ENCODE measurements at regions not wholly inside any gene's neighbourhood (a gene's known extent, or its start where the extent isn't known, plus 50 kb on each side); places are given as distances from the start of the nearest gene placed in this dataset.

DNA sequence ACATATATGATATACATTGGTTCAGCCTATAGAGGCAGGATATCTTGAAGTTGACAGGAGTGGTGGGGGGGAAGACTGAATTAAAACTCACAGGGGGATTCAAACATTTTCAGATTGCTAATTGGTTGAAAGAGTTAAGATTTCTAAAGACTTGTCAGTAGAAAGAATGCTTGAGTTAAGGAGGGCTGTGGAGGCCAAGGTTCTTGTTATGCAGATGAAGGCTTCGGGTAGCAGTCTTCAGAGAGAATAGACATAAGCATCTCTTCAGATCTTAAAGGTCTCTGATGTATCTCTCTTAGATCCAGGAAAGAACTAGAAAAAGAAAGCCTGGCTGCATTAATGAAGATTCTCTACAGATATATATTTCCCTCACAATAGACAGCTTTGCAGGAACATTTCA, 209.8 kb upstream of the SEMA3D start:
- no peaks in the 10 kb centered on the region for H3K36me3 ChIP-seq
- intact Hi-C loops (cut with DNase I) = no loop called here
- TF ChIP-seq, protein P1, sequence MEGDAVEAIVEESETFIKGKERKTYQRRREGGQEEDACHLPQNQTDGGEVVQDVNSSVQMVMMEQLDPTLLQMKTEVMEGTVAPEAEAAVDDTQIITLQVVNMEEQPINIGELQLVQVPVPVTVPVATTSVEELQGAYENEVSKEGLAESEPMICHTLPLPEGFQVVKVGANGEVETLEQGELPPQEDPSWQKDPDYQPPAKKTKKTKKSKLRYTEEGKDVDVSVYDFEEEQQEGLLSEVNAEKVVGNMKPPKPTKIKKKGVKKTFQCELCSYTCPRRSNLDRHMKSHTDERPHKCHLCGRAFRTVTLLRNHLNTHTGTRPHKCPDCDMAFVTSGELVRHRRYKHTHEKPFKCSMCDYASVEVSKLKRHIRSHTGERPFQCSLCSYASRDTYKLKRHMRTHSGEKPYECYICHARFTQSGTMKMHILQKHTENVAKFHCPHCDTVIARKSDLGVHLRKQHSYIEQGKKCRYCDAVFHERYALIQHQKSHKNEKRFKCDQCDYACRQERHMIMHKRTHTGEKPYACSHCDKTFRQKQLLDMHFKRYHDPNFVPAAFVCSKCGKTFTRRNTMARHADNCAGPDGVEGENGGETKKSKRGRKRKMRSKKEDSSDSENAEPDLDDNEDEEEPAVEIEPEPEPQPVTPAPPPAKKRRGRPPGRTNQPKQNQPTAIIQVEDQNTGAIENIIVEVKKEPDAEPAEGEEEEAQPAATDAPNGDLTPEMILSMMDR (IDR thresholded peaks at IDR 0.05) = no peak
- no peak for TF ChIP-seq POLR2A (IDR thresholded peaks at IDR 0.05)
- H3K4me3 ChIP-seq = no peak overlapping the region
- H3K27me3 ChIP-seq = no peaks in the 10 kb centered on the region
- peaks cover 0 to 4% (median 3%) of the 10 kb centered on the region in 3 donors for H3K9me3 ChIP-seq
- no peak overlapping the region for H3K27ac ChIP-seq
- no peaks in the 10 kb centered on the region for H3K4me1 ChIP-seq
- WGBS, 2 donors = 63 to 73% methylated on average over 1 of the region's 1 CpG
- DNase-seq = no peak

DNA sequence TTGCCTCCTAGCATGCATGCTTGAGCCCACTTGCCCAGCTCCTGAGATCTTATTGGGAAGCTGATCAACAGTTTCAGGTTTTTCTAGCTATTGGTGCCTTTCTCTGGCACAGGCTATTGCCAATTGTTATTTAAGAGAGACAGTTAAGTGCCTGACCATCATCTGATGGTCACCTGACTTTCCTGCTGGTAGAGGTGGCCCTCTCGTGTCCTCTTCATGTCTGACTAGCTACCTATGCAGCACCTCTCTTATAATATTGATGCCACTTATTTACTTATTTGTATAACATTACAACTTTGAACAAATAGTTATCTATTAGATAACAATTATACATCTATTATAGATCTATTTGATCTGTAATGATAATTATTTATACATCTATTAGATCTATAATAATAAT, 205.9 kb upstream of the SEMA3D start:
- no peaks in the 10 kb centered on the region for H3K27me3 ChIP-seq
- intact Hi-C loops (cut with DNase I) = no loop called here
- no peak for DNase-seq
- no peaks in the 10 kb centered on the region for H3K4me1 ChIP-seq
- H3K27ac ChIP-seq = no peak overlapping the region
- peaks cover 0 to 4% (median 3%) of the 10 kb centered on the region in 3 donors for H3K9me3 ChIP-seq
- TF ChIP-seq, protein P1 (IDR thresholded peaks at IDR 0.05) = no peak
- TF ChIP-seq POLR2A (IDR thresholded peaks at IDR 0.05) = no peak
- H3K36me3 ChIP-seq = no peaks in the 10 kb centered on the region
- H3K4me3 ChIP-seq = no peak overlapping the region
- WGBS, 2 donors = 75 to 76% methylated on average over 1 of the region's 1 CpG

DNA sequence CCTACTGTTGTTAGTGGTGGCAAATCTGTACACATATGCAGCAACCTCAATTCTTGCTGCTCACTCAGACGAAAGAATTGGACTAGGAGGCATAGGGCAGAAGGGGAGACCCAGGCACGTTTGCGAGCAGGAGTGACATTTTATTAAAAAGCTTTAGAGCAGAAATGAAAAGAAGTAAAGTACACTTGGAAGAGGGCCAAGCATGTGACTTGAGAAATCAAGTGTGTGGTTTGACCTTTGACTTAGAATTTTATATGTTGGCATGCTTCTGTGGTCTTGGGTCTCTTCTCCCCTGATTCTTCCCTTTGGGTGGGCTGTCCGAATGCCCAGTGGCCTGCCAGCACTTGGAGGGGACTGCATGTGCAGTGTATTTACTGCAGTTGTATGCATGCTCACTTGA, 205.5 kb upstream of the SEMA3D start:
- no peak overlapping the region for H3K27ac ChIP-seq
- H3K4me3 ChIP-seq = no peak overlapping the region
- H3K4me1 ChIP-seq = no peaks in the 10 kb centered on the region
- H3K9me3 ChIP-seq = peaks cover 0 to 4% (median 3%) of the 10 kb centered on the region in 3 donors
- WGBS, 2 donors = 48 to 52% methylated on average over 4 of the region's 4 CpGs
- no peak for TF ChIP-seq POLR2A (IDR thresholded peaks at IDR 0.05)
- TF ChIP-seq, protein P1 (IDR thresholded peaks at IDR 0.05) = no peak
- H3K36me3 ChIP-seq = no peaks in the 10 kb centered on the region
- intact Hi-C loops (cut with DNase I) = no loop called here
- H3K27me3 ChIP-seq = no peaks in the 10 kb centered on the region
- no peak for DNase-seq

DNA sequence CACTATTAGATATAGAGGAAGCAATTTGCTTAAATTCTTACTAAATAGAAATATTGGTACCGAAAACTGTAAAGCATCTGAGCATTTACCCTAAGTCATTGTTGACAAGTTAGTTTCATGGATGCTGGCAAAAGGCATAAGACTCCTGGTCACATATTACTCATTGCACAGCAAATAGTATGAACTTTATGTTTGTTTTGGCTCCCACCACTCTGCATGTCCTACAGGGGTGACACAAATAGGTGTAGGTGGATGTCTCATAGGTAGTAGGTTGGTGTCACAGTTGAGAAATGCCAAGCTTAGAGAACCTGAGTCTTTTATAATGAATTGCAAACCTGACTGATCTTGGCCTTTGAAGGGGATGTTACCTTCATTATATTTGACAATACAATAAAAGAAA, 199.6 kb upstream of the SEMA3D start:
- Histone ChIP-seq H3K27me3 (no peaks in the 10 kb centered on the region), H3K27ac (no peak overlapping the region), H3K4me1 (no peaks in the 10 kb centered on the region), H3K9me3 (no peaks in the 10 kb centered on the region), H3K36me3 (no peaks in the 10 kb centered on the region), H3K4me3 (no peak overlapping the region)
- TF ChIP-seq, protein P1 (IDR thresholded peaks at IDR 0.05) = no peak
- TF ChIP-seq POLR2A (IDR thresholded peaks at IDR 0.05) = no peak
- WGBS, 2 donors = 86 to 100% methylated on average over 1 of the region's 1 CpG
- no peak for DNase-seq
- intact Hi-C loops (cut with DNase I) = no loop called here

DNA sequence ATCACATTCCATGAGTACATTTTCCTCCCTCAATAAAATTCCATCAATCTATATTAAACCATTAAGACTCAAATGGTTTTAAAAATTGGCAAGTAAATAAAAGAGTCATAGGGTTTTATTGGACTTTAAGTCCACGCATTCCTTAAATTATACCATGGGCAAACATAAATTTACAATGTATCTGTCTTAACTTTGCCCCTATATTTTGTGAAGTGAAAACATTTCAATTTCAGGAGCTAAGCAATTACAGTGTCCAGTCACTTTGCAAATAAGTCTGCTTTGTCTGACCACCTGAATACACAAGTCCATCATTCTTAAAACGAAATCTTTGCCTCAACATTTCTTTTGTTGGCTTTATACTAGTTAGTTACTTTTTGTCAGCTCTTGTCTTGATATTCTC, 197.5 kb upstream of the SEMA3D start:
- no peak overlapping the region for H3K4me3 ChIP-seq

More for the DNA sequence above, 197.5 kb upstream of the SEMA3D start:
- intact Hi-C loops (cut with DNase I) = no loop called here
- H3K9me3 ChIP-seq = no peaks in the 10 kb centered on the region
- no peaks in the 10 kb centered on the region for H3K4me1 ChIP-seq
- no peaks in the 10 kb centered on the region for H3K36me3 ChIP-seq
- H3K27me3 ChIP-seq = no peaks in the 10 kb centered on the region
- no peak overlapping the region for H3K27ac ChIP-seq
- DNase-seq = no peak
- WGBS, 2 donors = 60 to 67% methylated on average over 2 of the region's 2 CpGs
- TF ChIP-seq, protein P1 (IDR thresholded peaks at IDR 0.05) = no peak
- no peak for TF ChIP-seq POLR2A (IDR thresholded peaks at IDR 0.05)

Data from esophagus squamous epithelium (tissue), 5 donors.